ENCODE measurements at regions not wholly inside any gene's neighbourhood (a gene's known extent, or its start where the extent isn't known, plus 50 kb on each side); places are given as distances from the start of the nearest gene placed in this dataset.

DNA sequence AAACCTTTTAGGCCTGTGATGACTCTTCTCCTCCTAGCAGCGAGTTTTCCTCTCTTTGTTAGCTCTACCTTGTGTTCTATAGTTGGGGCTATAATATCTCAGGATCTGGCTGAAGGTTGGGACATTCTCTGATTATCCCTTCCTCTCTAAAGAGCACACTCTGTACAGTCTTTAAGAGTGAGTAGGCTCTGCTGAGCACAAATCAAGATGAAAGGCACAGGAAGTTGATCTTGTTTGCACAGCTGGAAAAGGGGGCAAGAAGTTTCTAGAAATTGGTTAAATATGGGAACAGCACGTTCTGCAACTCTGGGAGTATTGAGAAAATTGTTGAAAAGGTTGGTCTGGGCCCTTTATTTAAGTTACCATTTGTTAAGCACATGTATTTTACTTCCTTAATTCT, 240.9 kb downstream of the CDH11 start:
- H3K4me3 ChIP-seq = no peak overlapping the region

DNA sequence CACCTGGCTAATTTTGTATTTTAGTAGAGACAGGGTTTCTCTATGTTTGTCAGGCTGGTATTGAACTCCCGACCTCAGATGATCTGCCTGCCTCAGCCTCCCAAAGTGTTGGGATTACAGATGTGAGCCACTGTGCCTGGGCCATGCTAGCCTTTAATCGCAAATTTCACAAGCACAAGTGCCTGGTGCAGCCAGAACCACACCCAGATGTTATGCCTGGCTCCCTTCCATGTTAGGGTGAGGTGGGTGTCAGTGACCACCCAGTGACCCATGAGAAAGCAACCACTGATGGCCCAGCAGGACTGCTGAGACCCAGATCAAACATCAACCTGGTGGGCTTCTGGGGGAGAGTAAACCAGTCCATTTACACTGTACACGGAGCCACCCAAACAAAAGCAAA, 241.9 kb downstream of the CDH11 start:
- Histone ChIP-seq H3K27ac (no peak overlapping the region), H3K27me3 (no peaks in the 10 kb centered on the region), H3K9me3 (peaks cover 0 to 3% (median 0%) of the 10 kb centered on the region in 4 donors), H3K4me3 (no peak overlapping the region), H3K4me1 (peaks cover 0 to 8% (median 4%) of the 10 kb centered on the region in 4 donors), H3K36me3 (no peaks in the 10 kb centered on the region)
- no peak for DNase-seq
- WGBS, 2 donors = 78 to 90% methylated on average over 3 of the region's 3 CpGs
- intact Hi-C loops (cut with DNase I) = no loop called here
- TF ChIP-seq POLR2AphosphoS5 (IDR thresholded peaks at IDR 0.05) = no peak
- TF ChIP-seq POLR2A (IDR thresholded peaks at IDR 0.05) = no peak
- TF ChIP-seq, protein P1, sequence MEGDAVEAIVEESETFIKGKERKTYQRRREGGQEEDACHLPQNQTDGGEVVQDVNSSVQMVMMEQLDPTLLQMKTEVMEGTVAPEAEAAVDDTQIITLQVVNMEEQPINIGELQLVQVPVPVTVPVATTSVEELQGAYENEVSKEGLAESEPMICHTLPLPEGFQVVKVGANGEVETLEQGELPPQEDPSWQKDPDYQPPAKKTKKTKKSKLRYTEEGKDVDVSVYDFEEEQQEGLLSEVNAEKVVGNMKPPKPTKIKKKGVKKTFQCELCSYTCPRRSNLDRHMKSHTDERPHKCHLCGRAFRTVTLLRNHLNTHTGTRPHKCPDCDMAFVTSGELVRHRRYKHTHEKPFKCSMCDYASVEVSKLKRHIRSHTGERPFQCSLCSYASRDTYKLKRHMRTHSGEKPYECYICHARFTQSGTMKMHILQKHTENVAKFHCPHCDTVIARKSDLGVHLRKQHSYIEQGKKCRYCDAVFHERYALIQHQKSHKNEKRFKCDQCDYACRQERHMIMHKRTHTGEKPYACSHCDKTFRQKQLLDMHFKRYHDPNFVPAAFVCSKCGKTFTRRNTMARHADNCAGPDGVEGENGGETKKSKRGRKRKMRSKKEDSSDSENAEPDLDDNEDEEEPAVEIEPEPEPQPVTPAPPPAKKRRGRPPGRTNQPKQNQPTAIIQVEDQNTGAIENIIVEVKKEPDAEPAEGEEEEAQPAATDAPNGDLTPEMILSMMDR (IDR thresholded peaks at IDR 0.05) = no peak
- no peak for TF ChIP-seq EP300 (IDR thresholded peaks at IDR 0.05)

More for the DNA sequence above, 240.9 kb downstream of the CDH11 start:
- 32 to 41% methylated on average over 2 of the region's 2 CpGs for WGBS, 2 donors
- TF ChIP-seq, protein P1 (IDR thresholded peaks at IDR 0.05) = no peak
- TF ChIP-seq POLR2A (IDR thresholded peaks at IDR 0.05) (no peak), POLR2AphosphoS5 (IDR thresholded peaks at IDR 0.05) (no peak), EP300 (IDR thresholded peaks at IDR 0.05) (no peak)
- intact Hi-C loops (cut with DNase I) = no loop called here
- Histone ChIP-seq H3K4me1 (peaks cover 0 to 8% (median 4%) of the 10 kb centered on the region in 4 donors), H3K27me3 (no peaks in the 10 kb centered on the region), H3K36me3 (no peaks in the 10 kb centered on the region), H3K27ac (no peak overlapping the region), H3K9me3 (peaks cover 0 to 3% (median 0%) of the 10 kb centered on the region in 4 donors)
- DNase-seq = no peak

DNA sequence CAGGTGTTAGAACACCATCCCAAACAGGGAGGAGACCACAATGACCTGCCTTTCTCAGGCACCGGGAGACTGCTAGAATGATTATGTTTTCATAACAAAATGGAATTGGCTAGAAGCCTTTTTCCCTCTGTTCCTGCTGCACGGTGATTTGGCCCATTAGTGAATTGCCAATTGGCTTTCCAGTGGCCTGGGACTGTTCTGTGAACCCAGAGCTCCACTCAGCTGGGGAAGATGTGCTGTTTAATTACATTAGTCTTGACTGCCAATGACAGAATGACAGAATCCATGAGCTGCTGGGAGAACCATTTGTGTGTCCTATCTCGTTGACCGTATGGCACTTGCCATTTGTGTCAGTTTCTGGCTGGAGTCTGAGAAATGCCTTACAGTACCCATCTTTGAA, 242.9 kb downstream of the CDH11 start:
- no peaks in the 10 kb centered on the region for H3K36me3 ChIP-seq
- 82 to 85% methylated on average over 4 of the region's 4 CpGs for WGBS, 2 donors
- intact Hi-C loops (cut with DNase I) = no loop called here
- no peak overlapping the region for H3K27ac ChIP-seq
- peaks cover 0 to 8% (median 4%) of the 10 kb centered on the region in 4 donors for H3K4me1 ChIP-seq
- H3K4me3 ChIP-seq = no peak overlapping the region
- H3K9me3 ChIP-seq = peaks cover 0 to 3% (median 0%) of the 10 kb centered on the region in 4 donors
- no peak for DNase-seq
- H3K27me3 ChIP-seq = no peaks in the 10 kb centered on the region
- TF ChIP-seq POLR2A (IDR thresholded peaks at IDR 0.05) (no peak), EP300 (IDR thresholded peaks at IDR 0.05) (no peak), POLR2AphosphoS5 (IDR thresholded peaks at IDR 0.05) (no peak)
- TF ChIP-seq, protein P1 (IDR thresholded peaks at IDR 0.05) = no peak

DNA sequence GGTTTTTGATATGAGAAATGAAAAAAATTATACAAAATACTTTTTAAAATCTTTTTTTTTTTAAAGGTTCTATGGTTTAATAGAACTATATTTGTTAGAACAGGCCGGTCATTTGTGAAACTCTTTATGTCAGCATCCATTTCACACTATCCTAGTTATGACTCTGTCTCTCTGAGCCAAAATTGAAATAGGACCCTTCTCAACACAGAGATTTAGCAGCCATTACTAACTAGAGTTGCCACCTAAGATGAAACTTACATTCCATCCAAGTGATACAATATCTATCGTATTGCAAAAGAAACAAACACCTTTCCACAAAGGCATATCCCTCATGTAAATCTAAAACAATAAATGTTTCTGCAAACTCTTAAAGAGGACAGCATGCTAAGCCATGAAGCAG, 249.8 kb downstream of the CDH11 start:
- no peaks in the 10 kb centered on the region for H3K36me3 ChIP-seq
- 93 to 98% methylated on average over 2 of the region's 2 CpGs for WGBS, 2 donors
- H3K9me3 ChIP-seq = no peaks in the 10 kb centered on the region
- DNase-seq = no peak
- H3K4me3 ChIP-seq = no peak overlapping the region
- H3K27me3 ChIP-seq = no peaks in the 10 kb centered on the region
- TF ChIP-seq, protein P1 (IDR thresholded peaks at IDR 0.05) = no peak
- TF ChIP-seq POLR2A (IDR thresholded peaks at IDR 0.05) (no peak), POLR2AphosphoS5 (IDR thresholded peaks at IDR 0.05) (no peak), EP300 (IDR thresholded peaks at IDR 0.05) (no peak)
- intact Hi-C loops (cut with DNase I) = no loop called here
- H3K4me1 ChIP-seq = peaks cover 0 to 13% (median 3%) of the 10 kb centered on the region in 4 donors
- no peak overlapping the region for H3K27ac ChIP-seq

DNA sequence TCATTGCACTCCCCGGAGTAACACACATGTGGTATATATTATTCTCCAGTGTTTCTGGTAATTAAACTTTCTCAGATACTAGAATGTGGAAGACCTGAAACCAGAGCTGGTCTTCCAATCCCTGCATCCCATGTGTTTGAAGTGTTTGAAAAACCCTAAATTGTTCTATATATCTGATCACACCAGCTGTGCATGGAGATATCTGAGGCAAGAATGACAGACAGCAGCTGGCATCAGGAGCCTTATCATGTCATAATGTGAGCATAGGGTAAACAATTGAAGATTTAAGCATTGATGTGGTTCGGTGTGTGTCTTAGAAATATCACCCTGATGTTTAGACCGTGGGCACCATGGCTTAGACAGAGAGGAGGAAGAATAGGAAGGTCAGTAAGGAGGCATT, 251.0 kb downstream of the CDH11 start:
- Histone ChIP-seq H3K36me3 (no peaks in the 10 kb centered on the region), H3K27ac (no peak overlapping the region), H3K4me1 (peaks cover 0 to 13% (median 3%) of the 10 kb centered on the region in 4 donors), H3K9me3 (no peaks in the 10 kb centered on the region), H3K27me3 (no peaks in the 10 kb centered on the region), H3K4me3 (no peak overlapping the region)
- 58 to 72% methylated on average over 3 of the region's 3 CpGs for WGBS, 2 donors
- DNase-seq = no peak
- intact Hi-C loops (cut with DNase I) = no loop called here
- TF ChIP-seq, protein P1 (IDR thresholded peaks at IDR 0.05) = no peak
- no peak for TF ChIP-seq POLR2AphosphoS5 (IDR thresholded peaks at IDR 0.05)
- TF ChIP-seq EP300 (IDR thresholded peaks at IDR 0.05) = no peak
- no peak for TF ChIP-seq POLR2A (IDR thresholded peaks at IDR 0.05)
